Hepatic stellate cell (primary cell): ENCODE measurements at regions not wholly inside any gene's neighbourhood (a gene's known extent, or its start where the extent isn't known, plus 50 kb on each side); places are given as distances from the start of the nearest gene placed in this dataset.
"Not testable (repeated sequence)": the region's sequence is repeated elsewhere in the genome, so short reads cannot be mapped to it uniquely, and the experiment has no call there.

Experiments
- DNase-seq: peaks from one replicate; pipeline ENCODE4 v3.0.0; 2011; ENCODE audit warnings: low spot score

- no peak for DNase-seq
Measured at GRCh38 chr14:53285064-53285463, 131.9 kb upstream of the DDHD1 start.

- DNase-seq, result no peak
Measured at GRCh38 chr14:53278602-53279506, 125.7 kb upstream of the DDHD1 start.

- DNase-seq, result no peak
Measured at GRCh38 chr14:53273671-53274072, 120.5 kb upstream of the DDHD1 start.

- DNase-seq, result no peak
Measured at GRCh38 chr14:53265025-53265424, 111.9 kb upstream of the DDHD1 start.

- no peak for DNase-seq
Measured at GRCh38 chr14:53260928-53261327, 107.8 kb upstream of the DDHD1 start.

GRCh38 chr14:53260286-53260685, 107.2 kb upstream of the DDHD1 start:
- DNase-seq, result no peak

- no peak for DNase-seq
Measured at GRCh38 chr14:53252141-53252540, 99.0 kb upstream of the DDHD1 start.

GRCh38 chr14:53249059-53249458, 95.9 kb upstream of the DDHD1 start:
- DNase-seq, result no peak

GRCh38 chr14:53247596-53248370, 94.7 kb upstream of the DDHD1 start:
- no peak for DNase-seq

- DNase-seq, result not testable (repeated sequence)
Measured at GRCh38 chr14:53242898-53243297, 89.8 kb upstream of the DDHD1 start.

GRCh38 chr14:53237488-53237887, 84.4 kb upstream of the DDHD1 start:
- no peak for DNase-seq

GRCh38 chr14:53236708-53237107, 83.6 kb upstream of the DDHD1 start:
- DNase-seq, result no peak

GRCh38 chr14:53231171-53231570, 78.0 kb upstream of the DDHD1 start:
- DNase-seq, result no peak

GRCh38 chr14:53228966-53229365, 75.8 kb upstream of the DDHD1 start:
- DNase-seq, result no peak

- DNase-seq, result no peak
Measured at GRCh38 chr14:53227154-53227718, 74.1 kb upstream of the DDHD1 start.

GRCh38 chr14:53226553-53226952, 73.4 kb upstream of the DDHD1 start:
- no peak for DNase-seq

- no peak for DNase-seq
Measured at GRCh38 chr14:53220914-53221313, 67.8 kb upstream of the DDHD1 start.

- DNase-seq, result no peak
Measured at GRCh38 chr14:53218161-53218560, 65.0 kb upstream of the DDHD1 start.

GRCh38 chr14:53217316-53217994, 64.3 kb upstream of the DDHD1 start:
- DNase-seq, result peak; percentile 30

- not testable (repeated sequence) for DNase-seq
Measured at GRCh38 chr14:53216955-53217315, 63.8 kb upstream of the DDHD1 start.

- DNase-seq, result not testable (repeated sequence)
Measured at GRCh38 chr14:53216478-53216877, 63.4 kb upstream of the DDHD1 start.

- no peak for DNase-seq
Measured at GRCh38 chr14:53215101-53215500, 62.0 kb upstream of the DDHD1 start.
